GM21825 (cell line): ENCODE measurements at regions not wholly inside any gene's neighbourhood (a gene's known extent, or its start where the extent isn't known, plus 50 kb on each side); places are given as distances from the start of the nearest gene placed in this dataset.

ENCODE experiments used
- ATAC-seq: cut with Tn5 transposase; IDR thresholded peaks from one replicate; pipeline ENCODE4 v1.9.1; 2021; ENCODE audit warnings: mild to moderate bottlenecking, moderate library complexity; ENCODE audit not compliant: unreplicated experiment

DNA sequence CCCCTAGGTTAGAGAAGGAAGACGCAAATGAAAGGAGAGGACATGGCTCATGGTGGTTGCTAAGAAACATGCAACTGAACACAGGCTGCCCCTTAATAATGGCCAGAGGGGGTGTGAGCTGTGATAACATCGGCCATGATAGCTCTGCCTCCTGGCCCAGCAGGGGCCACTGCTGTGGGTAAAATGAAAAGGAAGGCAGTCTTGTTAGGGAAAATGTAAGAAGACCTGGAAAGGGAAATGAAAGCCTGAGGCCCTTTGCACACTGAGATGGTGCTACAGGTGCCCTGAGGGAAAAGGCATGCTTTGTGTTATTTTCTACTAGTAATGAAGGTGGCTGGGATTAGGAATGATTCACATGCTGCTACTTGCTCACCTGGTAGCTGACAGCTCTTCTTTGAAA, 123.6 kb upstream of the MID1 start:
- no peak for ATAC-seq

DNA sequence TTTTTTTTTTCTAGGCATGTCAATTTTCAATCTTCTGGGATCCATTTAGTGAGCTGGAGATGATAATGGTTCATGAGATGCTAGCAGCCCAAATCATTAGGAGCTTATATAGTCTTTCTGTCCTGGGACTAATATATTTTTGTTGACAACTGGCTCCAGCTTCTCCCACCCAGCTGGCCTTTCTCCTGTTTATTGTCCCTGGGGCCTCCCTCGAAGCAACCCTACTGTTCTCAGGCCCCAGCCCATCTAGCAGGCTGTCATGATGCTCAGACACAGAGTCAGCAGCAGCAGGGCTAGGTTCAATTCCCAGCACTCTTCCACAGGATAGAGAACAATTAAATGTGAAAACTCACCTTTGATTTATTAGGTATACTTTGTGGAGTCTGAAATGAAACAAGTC, 127.6 kb upstream of the MID1 start:
- ATAC-seq, result no peak

DNA sequence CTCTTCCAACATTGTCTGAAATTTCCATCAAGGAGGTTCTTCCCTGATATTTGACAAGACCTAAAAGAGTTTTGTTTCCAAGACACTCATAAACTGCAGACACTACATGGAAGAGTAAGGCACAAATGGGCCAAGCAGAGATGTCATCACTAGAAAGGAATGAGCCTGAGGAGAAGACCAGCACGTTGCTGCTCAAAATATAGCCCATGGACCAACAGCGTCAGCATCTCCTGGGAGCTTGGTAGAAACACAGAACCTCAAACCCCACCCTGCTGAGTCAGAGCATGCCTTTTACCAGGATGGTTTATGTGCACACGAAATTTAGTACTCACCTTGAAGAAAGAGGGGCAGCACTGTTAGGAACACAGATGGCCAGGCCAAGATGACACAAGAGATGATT, 128.7 kb upstream of the MID1 start:
- no peak for ATAC-seq

DNA sequence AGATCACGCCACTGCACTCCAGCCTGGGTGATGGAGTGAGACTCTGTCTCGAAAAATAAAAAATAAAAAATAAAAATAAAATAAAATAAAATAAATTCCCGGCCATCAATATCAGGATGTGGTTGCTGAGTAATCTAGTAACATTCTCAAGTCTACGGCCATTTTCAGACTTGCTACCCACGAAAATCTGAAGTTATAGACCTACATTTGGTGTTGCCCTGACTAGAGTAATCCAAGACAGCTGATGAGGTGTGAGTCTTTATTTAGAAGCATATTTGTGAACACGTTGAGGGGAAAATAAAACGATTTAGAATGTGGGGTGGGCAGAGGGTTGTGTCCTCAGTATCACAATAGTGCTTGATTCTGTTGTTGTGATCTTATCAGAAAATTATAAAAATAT, 130.2 kb upstream of the MID1 start:
- no peak for ATAC-seq

DNA sequence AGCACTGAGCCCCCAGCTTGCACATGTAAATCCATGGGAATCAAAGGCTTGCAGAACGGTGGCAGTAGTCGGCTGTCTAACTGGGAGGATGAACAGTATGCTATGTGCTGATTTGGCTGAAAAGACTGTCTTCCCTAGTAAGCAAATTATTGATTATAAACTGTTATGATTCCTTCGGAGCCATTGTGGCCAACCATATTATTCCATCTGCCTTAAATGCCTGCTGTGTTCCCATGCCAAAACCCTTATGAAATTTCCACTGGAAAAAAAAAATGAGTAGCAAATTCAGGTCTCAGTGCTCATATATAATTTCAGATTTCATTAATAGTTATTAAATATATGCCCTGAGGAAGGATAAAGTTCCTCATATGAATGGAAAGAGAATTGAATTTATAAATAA, 132.7 kb upstream of the MID1 start:
- no peak for ATAC-seq

DNA sequence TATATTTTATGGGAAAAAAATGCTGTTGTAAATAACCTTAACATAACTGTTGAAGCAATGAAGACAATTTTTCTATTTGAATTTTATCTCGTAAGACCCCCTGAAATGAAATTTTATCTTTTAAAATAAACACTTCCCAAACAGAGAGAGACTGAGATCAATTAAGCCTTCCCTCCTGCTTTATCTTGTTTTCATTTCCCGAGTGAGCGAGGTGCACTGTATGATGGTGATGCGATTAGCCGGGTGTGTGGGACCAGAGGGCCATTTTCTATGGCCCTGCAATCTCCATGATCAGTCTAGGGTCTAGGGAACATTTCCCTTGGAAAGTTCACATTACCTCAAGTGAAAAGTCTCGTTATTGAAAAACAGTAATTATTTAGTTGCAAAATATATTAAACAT, 134.1 kb upstream of the MID1 start:
- no peak for ATAC-seq

DNA sequence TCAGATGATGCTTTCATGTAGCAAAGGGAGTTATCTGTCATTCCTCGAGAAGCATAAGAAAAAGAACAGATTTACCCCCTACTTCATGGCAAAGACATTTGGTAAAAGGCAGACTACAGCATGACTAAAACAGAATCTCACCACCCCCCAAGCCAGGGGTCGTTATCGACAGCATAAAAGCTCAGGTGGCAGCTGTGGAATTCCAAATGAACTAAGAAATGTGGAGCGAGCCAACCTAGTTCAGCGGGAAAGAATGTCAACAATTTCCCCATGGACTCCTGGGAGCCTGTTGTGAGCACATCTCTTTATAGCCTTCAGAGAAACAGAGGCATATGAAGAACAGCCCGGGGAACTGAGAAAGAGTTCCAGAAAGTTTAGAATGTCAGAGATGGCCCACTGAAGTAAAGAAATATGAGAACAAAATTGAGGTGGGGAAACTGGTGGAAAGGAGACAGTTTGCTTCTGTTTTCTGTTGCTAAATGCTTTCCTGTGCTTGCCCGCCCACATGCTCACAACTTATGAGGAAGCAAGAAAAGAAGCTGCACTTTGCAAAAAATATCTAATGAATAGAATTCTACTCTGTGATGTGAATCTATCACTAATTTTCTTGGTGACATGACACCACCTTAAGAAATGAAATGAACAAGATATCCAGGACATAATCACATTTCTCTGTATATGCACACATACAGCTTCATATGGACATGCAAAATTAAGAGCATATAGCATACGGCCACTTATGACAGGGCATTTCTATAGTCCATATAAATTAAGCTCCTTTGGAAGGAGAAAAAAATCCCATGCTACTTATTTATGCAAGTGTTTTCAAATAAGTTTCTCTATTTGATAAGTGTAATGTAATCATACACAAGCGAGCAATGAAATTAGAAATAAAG, 135.3 kb upstream of the MID1 start:
- no peak for ATAC-seq

DNA sequence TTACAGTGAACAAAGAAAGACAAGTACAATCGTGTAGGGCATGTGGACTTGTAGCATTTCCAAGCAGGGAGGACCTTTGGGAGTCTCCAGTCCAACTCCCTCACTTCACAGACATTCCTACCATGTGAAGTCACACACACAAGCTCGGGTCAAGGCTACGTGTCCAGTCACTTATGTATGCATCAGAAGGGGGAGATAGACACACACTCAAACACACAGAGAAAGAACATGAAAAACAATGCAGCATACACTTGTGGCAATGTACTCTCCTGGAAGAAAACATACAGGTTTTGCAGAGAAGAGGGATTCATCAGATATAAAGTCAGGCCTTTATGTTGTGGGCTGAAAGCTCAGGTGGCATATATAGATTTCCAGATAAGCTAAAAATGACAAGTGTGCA, 136.1 kb upstream of the MID1 start:
- ATAC-seq, result no peak

DNA sequence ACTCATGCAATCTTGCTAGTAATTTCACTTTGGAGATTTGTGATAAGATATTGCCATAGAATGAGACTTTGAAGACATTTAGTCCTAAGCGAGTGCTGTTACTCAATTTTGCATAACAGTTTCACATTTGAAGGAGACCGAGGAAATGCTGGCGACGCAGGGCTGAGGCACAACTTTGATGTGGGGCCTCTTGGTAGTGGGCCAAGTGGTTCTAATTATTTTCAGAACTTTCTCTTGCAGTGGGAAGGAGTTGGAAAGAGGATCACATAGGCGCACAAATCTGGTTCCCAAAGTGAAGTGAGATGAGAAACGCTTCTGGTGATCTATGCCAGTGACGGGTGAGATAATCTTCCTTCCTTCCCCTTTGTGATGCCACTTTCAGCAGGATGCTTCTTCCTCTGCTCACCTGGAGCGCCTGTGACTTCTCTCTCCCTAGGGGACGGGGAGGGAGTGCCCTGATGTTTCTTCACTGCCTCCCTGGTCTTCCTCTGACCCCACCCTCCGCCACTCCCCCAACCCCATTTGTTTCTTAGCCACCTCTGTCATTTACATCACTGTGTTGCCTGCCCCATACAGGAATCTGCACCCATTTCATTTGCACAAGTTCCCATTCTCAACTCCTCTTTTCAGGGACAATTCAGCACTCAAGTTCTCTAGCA, 138.9 kb upstream of the MID1 start:
- ATAC-seq, result no peak

DNA sequence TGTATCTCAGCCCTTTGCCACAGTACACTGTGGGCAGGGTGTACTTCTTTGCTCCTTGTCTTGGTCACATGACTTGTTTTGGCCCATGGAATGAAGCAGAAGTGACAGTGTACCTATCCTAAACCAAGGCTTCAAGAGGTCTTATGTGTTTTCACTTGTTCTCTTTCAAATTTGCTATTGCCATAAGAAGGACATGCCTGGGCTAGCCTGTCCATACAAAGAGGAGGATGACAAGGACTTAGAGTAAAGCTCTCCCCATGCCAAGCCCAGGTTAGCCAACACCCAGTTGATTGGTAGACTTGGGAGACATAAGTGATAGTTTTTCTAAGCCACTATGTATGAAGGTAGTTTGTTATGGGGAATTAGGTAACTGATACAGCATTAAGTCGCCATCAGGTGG, 141.1 kb upstream of the MID1 start:
- ATAC-seq, result no peak

DNA sequence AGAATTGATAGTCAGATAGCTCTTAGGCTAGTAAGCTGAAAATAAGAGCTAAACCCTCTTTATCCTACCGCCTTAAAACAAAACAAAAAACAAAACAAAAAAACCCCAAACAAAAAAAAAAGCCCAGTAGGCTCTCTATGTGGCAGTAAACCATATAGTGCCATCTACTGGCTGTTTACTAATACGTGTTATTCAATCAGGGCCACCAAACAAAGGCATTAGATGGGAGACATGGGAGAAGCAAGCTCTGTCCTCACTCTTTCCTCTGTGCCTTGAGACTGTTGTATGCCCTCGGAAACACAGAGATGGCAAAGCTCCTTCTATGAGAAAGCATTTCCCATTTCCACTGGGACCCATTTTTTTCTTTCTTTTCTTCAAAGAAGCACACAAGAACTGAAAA, 148.8 kb upstream of the MID1 start:
- ATAC-seq, result no peak

DNA sequence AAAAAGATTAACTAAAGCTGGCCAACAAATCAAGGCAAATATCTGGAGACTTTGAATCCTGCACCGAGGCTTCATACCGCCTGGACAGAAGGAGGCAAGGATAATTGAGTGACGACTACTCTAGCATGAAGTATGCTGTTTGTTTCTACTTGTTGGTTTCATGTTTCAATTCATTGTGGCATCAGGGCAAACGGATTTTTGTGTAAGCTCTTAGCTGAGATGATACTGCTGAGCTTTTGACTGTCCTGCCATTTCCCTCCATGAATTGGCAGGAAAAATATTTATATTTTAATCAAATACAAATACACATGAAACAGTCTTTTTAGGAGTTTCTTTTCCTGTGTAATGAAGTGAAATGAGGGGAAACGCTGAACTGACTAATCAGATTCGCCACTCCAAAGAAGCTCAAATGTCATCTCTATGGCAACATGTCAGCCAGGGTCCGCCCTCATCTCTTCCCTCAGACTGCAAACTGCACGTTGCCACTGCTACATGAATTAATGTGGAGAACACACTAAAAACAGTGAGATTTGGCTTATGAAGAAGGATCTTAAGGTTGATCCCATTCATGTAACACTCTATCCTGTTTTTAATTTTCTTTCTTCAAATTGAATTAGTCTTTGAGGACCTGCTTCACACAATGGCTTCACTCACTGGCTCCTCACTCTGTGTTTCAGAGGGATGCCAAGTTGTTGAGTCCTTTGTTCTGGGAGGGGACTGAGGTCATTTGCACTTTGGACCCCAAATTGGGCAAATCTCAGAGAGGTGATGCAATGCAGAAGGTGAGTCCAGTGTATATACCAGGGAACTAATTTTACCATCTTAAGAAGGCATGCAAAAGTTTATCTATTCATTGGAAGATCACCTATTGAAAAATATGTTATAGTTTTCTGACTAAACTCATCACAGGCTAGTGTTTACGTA, 149.6 kb upstream of the MID1 start:
- ATAC-seq, result no peak

DNA sequence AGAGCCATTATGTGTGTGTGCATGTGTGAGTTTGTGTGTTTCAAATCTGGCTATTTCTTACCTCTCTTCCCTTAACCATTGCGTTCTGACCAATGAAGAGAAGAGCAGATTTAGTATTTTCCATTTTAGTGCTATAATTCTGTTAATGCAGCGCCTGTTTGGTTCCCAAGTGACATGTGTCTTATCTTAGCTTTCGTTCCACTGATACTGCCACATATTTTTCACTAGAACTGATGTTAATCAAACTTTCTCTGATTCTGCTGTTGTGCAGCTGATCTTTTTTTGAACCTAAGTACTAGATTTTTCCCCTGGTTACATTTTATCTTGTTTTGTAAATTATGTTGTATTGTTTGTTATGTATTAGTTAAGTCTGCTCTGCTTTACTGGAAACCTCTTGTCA, 152.9 kb upstream of the MID1 start:
- ATAC-seq, result no peak

DNA sequence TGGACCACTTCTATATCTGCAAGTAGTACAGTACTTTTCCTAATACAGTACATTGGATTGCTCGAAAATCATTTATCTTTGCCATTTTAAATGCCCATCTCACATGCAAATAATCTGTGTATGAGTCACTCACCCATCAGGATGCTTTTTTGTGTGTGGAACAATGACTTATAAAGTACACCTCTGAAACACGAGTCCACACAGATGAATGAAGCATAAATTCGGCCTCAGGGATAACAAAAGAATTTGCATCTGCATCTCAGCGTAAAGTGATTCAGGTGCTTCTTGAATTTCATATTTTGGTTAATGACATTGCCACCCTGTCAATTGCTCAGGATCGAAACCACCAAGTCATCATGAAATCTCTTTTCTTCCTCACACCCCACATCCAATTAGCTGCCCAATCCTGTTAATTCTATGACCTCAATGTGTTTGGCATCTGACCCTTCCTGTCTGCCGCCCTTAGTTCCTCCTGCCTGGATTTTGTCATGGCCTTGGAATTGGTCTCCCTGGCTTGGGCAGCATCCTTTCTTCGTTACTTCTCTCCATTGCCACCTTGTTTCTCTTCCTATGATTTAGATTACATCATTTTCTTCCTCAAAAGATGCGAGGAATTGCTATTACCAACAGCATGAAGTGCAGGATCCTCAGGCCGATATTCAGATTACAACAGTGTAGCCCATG, 161.6 kb upstream of the MID1 start:
- ATAC-seq, result no peak

DNA sequence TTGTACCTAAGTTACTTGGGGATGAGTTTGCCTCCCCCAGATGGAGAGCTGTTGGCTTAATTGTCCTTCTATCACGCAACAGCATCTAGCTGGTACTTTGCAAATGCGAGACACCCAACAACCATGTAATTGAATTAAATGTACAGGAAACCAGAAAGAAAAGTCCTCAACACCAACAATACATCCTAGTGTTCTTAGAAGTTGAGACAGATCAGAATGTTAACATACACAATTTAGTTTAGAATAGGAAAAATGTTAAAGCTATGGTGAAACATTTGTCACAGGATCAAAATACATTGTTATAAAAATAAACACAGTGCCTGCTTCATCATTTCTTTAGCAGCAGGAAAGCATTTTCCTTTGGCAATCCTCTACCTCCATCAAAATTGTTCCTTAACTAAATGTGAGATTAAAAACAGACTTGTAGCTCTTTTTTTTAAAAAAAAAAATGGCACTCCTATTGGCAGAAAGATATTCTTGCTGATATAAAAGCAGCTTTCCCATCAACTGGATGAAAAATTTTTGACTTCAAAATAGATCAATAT, 163.1 kb upstream of the MID1 start:
- ATAC-seq, result no peak

DNA sequence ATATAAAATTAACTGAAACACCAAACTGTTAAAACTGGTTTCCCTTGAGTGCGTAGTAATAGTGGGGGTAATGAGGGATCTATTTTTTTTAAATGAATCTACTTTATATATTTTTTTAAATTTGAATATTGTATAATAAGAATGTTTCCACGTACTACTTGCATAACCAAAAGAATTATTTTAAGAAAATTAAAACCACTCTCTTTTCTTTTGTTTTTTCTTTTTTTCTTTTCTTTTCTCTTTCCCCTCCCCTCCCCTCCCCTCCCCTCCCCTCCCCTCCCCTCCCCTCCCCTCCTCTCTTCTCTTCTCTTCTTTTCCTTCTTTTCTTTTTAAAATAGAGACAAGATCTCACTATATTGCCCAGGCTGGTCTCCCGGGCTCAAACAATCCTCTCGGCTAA, 166.9 kb upstream of the MID1 start:
- ATAC-seq, result no peak

DNA sequence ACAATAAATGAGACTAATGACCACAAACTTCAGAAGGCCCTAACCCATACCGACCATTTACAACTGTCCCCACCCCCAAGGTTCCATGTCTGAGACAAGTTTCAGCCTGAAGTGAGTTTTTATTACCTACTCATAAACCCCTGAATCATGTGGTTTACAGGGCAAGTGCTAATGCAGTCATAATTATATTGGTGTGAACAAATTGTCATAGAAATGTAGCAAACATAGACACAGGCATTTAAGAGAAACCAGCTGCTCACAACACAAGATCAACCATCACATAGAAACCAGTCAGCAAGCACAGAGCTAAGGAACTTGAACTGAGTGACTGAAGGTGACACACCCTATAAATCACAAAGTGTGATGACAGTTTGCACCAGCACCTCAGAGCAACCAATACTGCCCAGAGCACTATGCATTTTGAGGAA, 173.8 kb upstream of the MID1 start:
- ATAC-seq, result no peak

DNA sequence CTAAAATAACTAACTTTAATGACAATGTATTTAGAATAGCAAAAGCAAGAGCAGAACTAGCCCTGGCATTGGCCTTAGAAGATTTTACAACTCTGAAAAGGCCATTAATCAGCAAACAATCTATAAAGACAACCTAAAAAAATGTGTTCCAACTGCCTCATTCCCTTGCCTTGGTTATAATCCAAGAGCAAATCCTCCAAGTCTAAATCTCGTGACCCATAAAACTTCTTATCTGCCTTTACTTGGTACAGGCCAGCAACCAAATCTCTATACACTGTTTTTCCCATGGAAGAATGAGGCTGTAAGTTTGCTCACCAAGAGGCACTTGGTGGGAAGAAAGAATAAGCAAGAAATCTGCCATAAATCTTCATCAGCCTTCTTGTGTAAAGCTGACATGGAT, 175.3 kb upstream of the MID1 start:
- no peak for ATAC-seq

DNA sequence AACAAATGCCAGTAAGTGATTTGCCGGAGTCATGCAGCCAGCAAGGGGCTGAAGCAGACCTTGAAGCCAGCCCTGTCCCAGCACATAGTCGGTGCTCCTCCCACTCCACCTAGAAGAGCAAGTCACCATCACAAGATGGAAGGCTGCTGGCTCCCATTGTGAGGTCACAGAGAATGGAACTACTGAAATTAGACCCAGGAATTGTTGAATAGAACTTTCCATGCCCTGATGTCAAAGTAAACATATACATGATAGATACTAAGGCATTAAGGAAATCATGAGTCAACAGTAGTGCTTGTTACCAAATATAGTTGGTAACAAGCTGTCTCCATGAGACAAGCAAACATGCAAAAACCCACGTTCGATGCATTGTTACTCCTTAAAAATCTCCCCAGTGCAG, 177.1 kb upstream of the MID1 start:
- no peak for ATAC-seq

DNA sequence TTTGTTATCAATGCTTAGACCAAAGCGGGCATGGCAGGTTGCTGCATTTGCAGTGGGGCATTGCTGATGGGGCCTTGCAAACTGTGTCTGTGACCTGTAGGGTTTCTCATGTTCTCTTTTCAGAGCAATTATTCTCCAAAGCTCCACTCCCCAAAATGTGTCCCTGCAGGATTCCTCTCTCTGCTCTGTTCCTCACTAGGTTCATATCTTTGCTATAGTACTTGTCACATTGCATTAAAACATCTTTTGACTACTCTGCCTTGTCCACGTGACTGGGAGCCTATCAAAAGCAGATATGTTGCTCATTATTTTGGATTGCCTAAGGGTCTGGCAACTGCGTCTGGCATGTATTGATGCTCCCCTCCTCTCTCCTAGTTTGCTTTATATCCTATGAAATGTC, 177.7 kb upstream of the MID1 start:
- ATAC-seq, result no peak

DNA sequence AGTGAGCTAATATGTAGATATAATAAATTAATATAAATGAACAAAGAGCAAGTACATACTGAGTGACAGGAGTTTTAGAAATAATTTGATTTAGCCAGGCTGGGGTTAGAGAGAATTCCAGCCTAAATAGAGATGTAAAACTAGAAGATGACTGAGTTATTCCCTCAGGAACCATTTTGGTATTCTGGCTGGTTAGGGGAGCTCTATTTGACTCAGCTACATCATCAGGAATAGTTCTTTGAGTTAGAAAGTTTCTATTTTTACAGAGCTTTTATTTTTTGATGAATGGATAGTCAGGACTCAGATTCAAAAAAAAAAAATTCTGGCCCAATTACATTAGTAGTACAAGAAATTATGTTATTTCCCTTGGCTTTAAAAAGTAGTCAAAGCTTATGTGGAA, 180.4 kb upstream of the MID1 start:
- no peak for ATAC-seq
